HepG2 (cell line): ENCODE measurements at regions not wholly inside any gene's neighbourhood (a gene's known extent, or its start where the extent isn't known, plus 50 kb on each side); places are given as distances from the start of the nearest gene placed in this dataset.
A peak's percentile ranks its signal among the peaks of the same experiment; 100 is the strongest.

ENCODE experiments used
- ATAC-seq: fragments of 200-7000 bp; cut with Tn5 transposase; 3 replicates; pipeline ENCODE4 v1.9.1; 2020; ENCODE audit warnings: mild to moderate bottlenecking, moderate library complexity
- BruUV-seq: library from RNA; stranded (reverse); fragments of 400-500 nt; replicated peaks from 2 replicates; lab custom pipeline; 2021; lab: Mats Ljungman, UMichigan
- CTCF ChIA-PET: fragments of 300-600 bp; formaldehyde crosslinking; extraction: SDS; loops from one replicate; lab custom pipeline; 2021; ENCODE audit warnings: low total read pairs, inconsistent platforms, low intra/inter-chr PET ratio; lab: Yijun Ruan, JAX
- POLR2A ChIA-PET: fragments of 350-600 bp; sonication (Branson Sonifier 250); formaldehyde crosslinking; loops from one replicate; lab custom pipeline; 2020; ENCODE audit warnings: antibody characterized with exemption, inconsistent platforms; lab: Yijun Ruan, JAX
- DNase-seq: peaks from one replicate; pipeline ENCODE4 v3.0.0-alpha.2; 2015; ENCODE audit warnings: low spot score
- FAIRE-seq: peaks from 3 replicates; lab custom pipeline; 2011; peaks lifted over from hg19 to GRCh38; lab: Jason Lieb, UNC
- H2AFZ ChIP-seq: one replicate; pipeline ENCODE4 v1.6.1; 2011; ENCODE audit warnings: low read length, inconsistent platforms
- H3K27ac ChIP-seq: fragments of 300-600 bp; 3 replicates; pipeline ENCODE4 v1.8.0; 2011; ENCODE audit warnings: mixed run types, mild to moderate bottlenecking, mixed read lengths, low read length, inconsistent platforms; ENCODE audit not compliant: insufficient read depth; ENCODE audit errors: extremely low read length
- H3K27me3 ChIP-seq, 2 experiments: fragments of 200-600 bp in 1 of 2; 2 replicates in 1 of 2; 3 replicates in 1 of 2; pipeline versions ENCODE4 v1.6.0 to v1.8.0; 2011; ENCODE audit warnings: low read length in 2 of 2, mild to moderate bottlenecking in 2 of 2, moderate library complexity in 2 of 2, inconsistent platforms in 1 of 2; ENCODE audit not compliant: insufficient read depth in 2 of 2, control insufficient read depth in 1 of 2
- H3K36me3 ChIP-seq, 2 experiments: fragments of 200-600 bp in 1 of 2; replicated peaks in 1 of 2; 2 replicates in 1 of 2; 3 replicates in 1 of 2; pipeline versions ENCODE4 v1.5.1 to v1.8.0; 2011; ENCODE audit warnings: low read length in 2 of 2, inconsistent platforms in 1 of 2; ENCODE audit not compliant: insufficient read depth in 2 of 2, control insufficient read depth in 1 of 2
- H3K4me1 ChIP-seq: 2 replicates; pipeline ENCODE4 v1.5.1; 2012; ENCODE audit warnings: low read length, inconsistent platforms; ENCODE audit not compliant: insufficient read depth
- H3K4me2 ChIP-seq: 2 replicates; pipeline ENCODE4 v1.6.0; 2011; ENCODE audit warnings: low read depth, low read length, inconsistent platforms
- H3K4me3 ChIP-seq, 3 experiments: fragments of 200-600 bp in 1 of 3; sonication (generic), shearing (Covaris generic) in 1 of 3; replicated peaks in 1 of 3; 2 replicates each; pipeline ENCODE4 v1.5.1; 2011 to 2016; ENCODE audit warnings: low read length in 3 of 3, inconsistent platforms in 2 of 3, low read depth in 2 of 3, mild to moderate bottlenecking in 2 of 3, control low read depth in 1 of 3, mixed read lengths in 1 of 3; ENCODE audit not compliant: insufficient read depth in 1 of 3
- H3K79me2 ChIP-seq: one replicate; pipeline ENCODE4 v1.6.1; 2011; ENCODE audit warnings: low read length, inconsistent platforms; ENCODE audit not compliant: insufficient read depth
- H3K9ac ChIP-seq: 2 replicates; pipeline ENCODE4 v1.6.0; 2011; ENCODE audit warnings: mild to moderate bottlenecking, low read depth, low read length, inconsistent platforms; ENCODE audit not compliant: insufficient read depth
- H3K9me3 ChIP-seq: 2 replicates; pipeline ENCODE4 v1.5.1; 2012; ENCODE audit warnings: mild to moderate bottlenecking, low read length
- H4K20me1 ChIP-seq: 2 replicates; pipeline ENCODE4 v1.6.0; 2011; ENCODE audit warnings: inconsistent platforms, mild to moderate bottlenecking, low read length, moderate library complexity; ENCODE audit not compliant: insufficient read depth
- CAMTA2 ChIP-seq: sonication (generic); formaldehyde crosslinking; IDR thresholded peaks from 2 replicates; pipeline ENCODE4 v1.4.0; 2020; ENCODE audit warnings: mild to moderate bottlenecking, missing genetic modification reagents, borderline replicate concordance
- DNMT1 ChIP-seq: sonication (generic); formaldehyde crosslinking; IDR thresholded peaks from 2 replicates; pipeline ENCODE4 v1.5.1; 2020; ENCODE audit warnings: mild to moderate bottlenecking, missing genetic modification reagents
- EED ChIP-seq: sonication (generic); formaldehyde crosslinking; IDR thresholded peaks from 2 replicates; pipeline ENCODE4 v1.5.0; 2020; ENCODE audit warnings: mild to moderate bottlenecking, missing genetic modification reagents
- HMGXB3 ChIP-seq: sonication (generic); formaldehyde crosslinking; IDR thresholded peaks from 2 replicates; pipeline ENCODE4 v1.4.0; 2020; ENCODE audit warnings: missing genetic modification reagents, borderline replicate concordance
- MZF1 ChIP-seq: sonication (generic); formaldehyde crosslinking; IDR thresholded peaks from 2 replicates; pipeline ENCODE4 v1.8.1; 2023; ENCODE audit warnings: mild to moderate bottlenecking, missing genetic modification reagents, borderline replicate concordance
- ZBTB37 ChIP-seq: sonication (generic); formaldehyde crosslinking; IDR thresholded peaks from 2 replicates; pipeline ENCODE4 v1.4.0; 2020; ENCODE audit warnings: mild to moderate bottlenecking, missing genetic modification reagents
- ZFX ChIP-seq: sonication (generic); formaldehyde crosslinking; IDR thresholded peaks from 2 replicates; pipeline ENCODE4 v1.4.0; 2020; ENCODE audit warnings: mild to moderate bottlenecking, low read depth, missing genetic modification reagents, moderate library complexity
- ZKSCAN8 ChIP-seq: IDR thresholded peaks from 2 replicates; pipeline ENCODE4 v1.6.1; 2016; ENCODE audit warnings: borderline replicate concordance, missing genetic modification reagents, missing compliant biosample characterization
- ZNF136 ChIP-seq: sonication (generic); formaldehyde crosslinking; IDR thresholded peaks from 2 replicates; pipeline ENCODE4 v1.8.1; 2022; ENCODE audit warnings: low read depth, mild to moderate bottlenecking, moderate library complexity, missing genetic modification reagents
- ZNF609 ChIP-seq: sonication (generic); formaldehyde crosslinking; IDR thresholded peaks from 2 replicates; pipeline ENCODE4 v1.4.0; 2020; ENCODE audit warnings: mild to moderate bottlenecking, missing genetic modification reagents, borderline replicate concordance
- WGBS: methylation state at CpG from one replicate; pipeline ENCODE4 v1.1.6; 2017; ENCODE audit warnings: low lambda C conversion rate; 5-methylcytosine and 5-hydroxymethylcytosine counted together
- in situ Hi-C: cut with HindIII; loops from 2 replicates; pipeline ENCODE4 v1.10.0; 2017; ENCODE audit warnings: low pct_unique_long_range_greater_than_20kb; ENCODE audit not compliant: extremely low pct_ligation_motif_present
- intact Hi-C: fragments of 100-400 bp; cut with micrococcal nuclease; formaldehyde crosslinking; loops from one replicate; pipeline ENCODE4 v1.10.0; 2022; ENCODE audit not compliant: unreplicated experiment

- TF ChIP-seq MZF1 (CRISPR knock-in tag) (no peak), ZNF136 (CRISPR knock-in tag) (no peak), ZKSCAN8 (no peak)
- TF ChIP-seq, all 625 proteins: peak for 0
Observed at GRCh38 chr10:78893217-78893616, 175.5 kb upstream of the ZMIZ1 start (continued).

GRCh38 chr10:78894089-78894840 lies 174.5 kb upstream of the ZMIZ1 start:
- no peaks in the 10 kb centered on the region for H3K36me3 ChIP-seq
- ATAC-seq (peak; percentile 49), FAIRE-seq (no peak), DNase-seq (no peak)
- H3K9ac ChIP-seq = no peak overlapping the region
- H3K27me3 ChIP-seq = peaks cover 0 to 52% of the 10 kb centered on the region in 2 experiments; a peak in 3 of 5 replicates
- ChIA-PET POLR2A (no interaction called here), CTCF (no interaction called here)
- H4K20me1 ChIP-seq = no peaks in the 10 kb centered on the region
- H3K4me2 ChIP-seq = peak overlapping the region; percentile 14; the same call in 1 of the 2 replicates
- no peaks in the 10 kb centered on the region for H3K9me3 ChIP-seq
- TF ChIP-seq EED (CRISPR knock-in tag) = no peak
- no peak for TF ChIP-seq HMGXB3 (CRISPR knock-in tag)
- no peak for TF ChIP-seq ZFX (CRISPR knock-in tag)
- no peak for TF ChIP-seq ZBTB37
- no peak for TF ChIP-seq CAMTA2 (CRISPR knock-in tag)
- 0 out of 2 replicates have a peak, but pooled peaks have one; percentile 5 for TF ChIP-seq ZNF609 (CRISPR knock-in tag)
- no peak for TF ChIP-seq DNMT1 (CRISPR knock-in tag)
- H3K4me1 ChIP-seq = peaks cover 25% of the 10 kb centered on the region
- no TSS peak for BruUV-seq
- intact Hi-C loops (no loop called here), in situ Hi-C loops (no loop called here)
- no peak overlapping the region for H3K4me3 ChIP-seq
- H3K79me2 ChIP-seq = no peaks in the 10 kb centered on the region
- 7% methylated on average over 10 of the region's 12 CpGs for WGBS
- H3K27ac ChIP-seq = no peak overlapping the region
- H2AFZ ChIP-seq = no peak overlapping the region
